Esophagus squamous epithelium (tissue), 4 donors: ENCODE measurements at regions not wholly inside any gene's neighbourhood (a gene's known extent, or its start where the extent isn't known, plus 50 kb on each side); places are given as distances from the start of the nearest gene placed in this dataset.

Source experiments
- POLR2A ChIP-seq, 4 donors: fragments of 450-650 bp; IDR thresholded peaks; one replicate each; pipeline ENCODE4 v1.6.1; 2017; ENCODE audit warnings: antibody characterized with exemption in 4 of 4, mild to moderate bottlenecking in 4 of 4, moderate library complexity in 3 of 4
- TF ChIP-seq, protein P1 (sequence below), 6 experiments: fragments of 450-650 bp in 4 of 6; fragments of 200-600 bp in 2 of 6; sonication (generic) in 2 of 6; IDR thresholded peaks; one replicate each; pipeline ENCODE4 v1.5.1; 2016 to 2019; ENCODE audit warnings: antibody characterized with exemption in 6 of 6, mild to moderate bottlenecking in 4 of 6, moderate library complexity in 4 of 6

DNA sequence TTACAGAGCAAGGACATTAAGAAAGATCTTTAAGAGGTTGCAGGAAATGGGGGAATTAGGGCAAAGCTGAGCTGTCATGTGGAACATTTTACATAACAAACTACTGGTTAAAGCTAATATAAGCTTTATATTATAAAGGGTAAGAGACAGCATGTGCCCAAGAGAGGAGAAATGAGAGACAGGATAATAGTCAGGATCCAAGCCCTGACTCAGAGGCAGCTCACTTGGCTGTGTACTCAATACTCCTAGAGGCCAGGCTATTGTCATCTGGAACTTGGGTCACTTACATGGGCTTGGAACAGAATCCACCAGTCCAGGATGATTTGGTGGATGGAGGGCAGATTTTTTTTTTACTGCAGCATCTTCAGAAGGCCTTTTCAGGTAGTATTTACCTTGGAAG, 418.6 kb upstream of the ZMIZ1 start:
- TF ChIP-seq, protein P1, sequence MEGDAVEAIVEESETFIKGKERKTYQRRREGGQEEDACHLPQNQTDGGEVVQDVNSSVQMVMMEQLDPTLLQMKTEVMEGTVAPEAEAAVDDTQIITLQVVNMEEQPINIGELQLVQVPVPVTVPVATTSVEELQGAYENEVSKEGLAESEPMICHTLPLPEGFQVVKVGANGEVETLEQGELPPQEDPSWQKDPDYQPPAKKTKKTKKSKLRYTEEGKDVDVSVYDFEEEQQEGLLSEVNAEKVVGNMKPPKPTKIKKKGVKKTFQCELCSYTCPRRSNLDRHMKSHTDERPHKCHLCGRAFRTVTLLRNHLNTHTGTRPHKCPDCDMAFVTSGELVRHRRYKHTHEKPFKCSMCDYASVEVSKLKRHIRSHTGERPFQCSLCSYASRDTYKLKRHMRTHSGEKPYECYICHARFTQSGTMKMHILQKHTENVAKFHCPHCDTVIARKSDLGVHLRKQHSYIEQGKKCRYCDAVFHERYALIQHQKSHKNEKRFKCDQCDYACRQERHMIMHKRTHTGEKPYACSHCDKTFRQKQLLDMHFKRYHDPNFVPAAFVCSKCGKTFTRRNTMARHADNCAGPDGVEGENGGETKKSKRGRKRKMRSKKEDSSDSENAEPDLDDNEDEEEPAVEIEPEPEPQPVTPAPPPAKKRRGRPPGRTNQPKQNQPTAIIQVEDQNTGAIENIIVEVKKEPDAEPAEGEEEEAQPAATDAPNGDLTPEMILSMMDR (IDR thresholded peaks at IDR 0.05) = no peak
- no peak for TF ChIP-seq POLR2A (IDR thresholded peaks at IDR 0.05)
